CD14-positive monocyte (primary cell): ENCODE measurements at regions not wholly inside any gene's neighbourhood (a gene's known extent, or its start where the extent isn't known, plus 50 kb on each side); places are given as distances from the start of the nearest gene placed in this dataset.
"Not testable (repeated sequence)": the region's sequence is repeated elsewhere in the genome, so short reads cannot be mapped to it uniquely, and the experiment has no call there.

Experiments used
- DNase-seq, 3 donors: peaks; one replicate each; pipeline ENCODE4 v3.0.0-alpha.2; 2011 to 2022
- H2AFZ ChIP-seq: 2 replicates; pipeline ENCODE4 v1.6.0; 2012; ENCODE audit warnings: mild to moderate bottlenecking, low read depth, low read length, inconsistent platforms; ENCODE audit not compliant: insufficient read depth, poor library complexity, severe bottlenecking
- H3K27ac ChIP-seq, 2 donors: 1 replicate in 1 of 2; 2 replicates in 1 of 2; pipeline ENCODE4 v1.5.1; 2012 to 2013; ENCODE audit warnings: low read length in 2 of 2, control low read depth in 1 of 2, inconsistent platforms in 1 of 2, low read depth in 1 of 2, mild to moderate bottlenecking in 1 of 2
- H3K27me3 ChIP-seq, 2 donors: one replicate each; pipeline versions ENCODE4 v1.6.0 to v1.6.1; 2011 to 2013; ENCODE audit warnings: low read length in 2 of 2; ENCODE audit not compliant: control insufficient read depth in 2 of 2, insufficient read depth in 2 of 2
- H3K36me3 ChIP-seq, 2 donors: replicated peaks in 1 of 2; 1 replicate in 1 of 2; 2 replicates in 1 of 2; pipeline versions ENCODE4 v1.5.1 to v1.6.1; 2012 to 2013; ENCODE audit warnings: low read length in 2 of 2, control low read depth in 1 of 2, inconsistent platforms in 1 of 2, mild to moderate bottlenecking in 1 of 2; ENCODE audit not compliant: insufficient read depth in 2 of 2, control insufficient read depth in 1 of 2
- H3K4me1 ChIP-seq, 2 donors: 1 replicate in 1 of 2; 2 replicates in 1 of 2; pipeline versions ENCODE4 v1.5.1 to v1.6.1; 2012 to 2013; ENCODE audit warnings: low read length in 2 of 2, control low read depth in 1 of 2, inconsistent platforms in 1 of 2, mild to moderate bottlenecking in 1 of 2, moderate library complexity in 1 of 2; ENCODE audit not compliant: insufficient read depth in 2 of 2, control insufficient read depth in 1 of 2
- H3K4me2 ChIP-seq: replicated peaks from 2 replicates; pipeline ENCODE3; 2012; ENCODE audit warnings: low read length, moderate library complexity, mild to moderate bottlenecking; ENCODE audit not compliant: poor library complexity, severe bottlenecking; ENCODE audit errors: extremely low read depth
- H3K4me3 ChIP-seq, 3 experiments: fragments of 200-600 bp in 1 of 3; sonication (generic) in 1 of 3; replicated peaks in 1 of 3; 1 replicate in 2 of 3; 2 replicates in 1 of 3; pipeline ENCODE4 v1.5.1; 2011 to 2013; ENCODE audit warnings: low read length in 3 of 3, mild to moderate bottlenecking in 3 of 3, control low read depth in 2 of 3, low read depth in 2 of 3, inconsistent platforms in 1 of 3, moderate library complexity in 1 of 3
- H3K79me2 ChIP-seq: 2 replicates; pipeline ENCODE4 v1.6.0; 2012; ENCODE audit warnings: mild to moderate bottlenecking, control low read depth, inconsistent platforms, low read length, moderate library complexity; ENCODE audit not compliant: insufficient read depth
- H3K9ac ChIP-seq: 2 replicates; pipeline ENCODE4 v1.6.0; 2017; ENCODE audit warnings: low read length, mild to moderate bottlenecking; ENCODE audit not compliant: insufficient read depth, poor library complexity, severe bottlenecking
- H3K9me3 ChIP-seq, 2 donors: replicated peaks in 1 of 2; 1 replicate in 1 of 2; 2 replicates in 1 of 2; pipeline versions ENCODE4 v1.5.1 to v1.6.1; 2012 to 2013; ENCODE audit warnings: low read length in 2 of 2, control low read depth in 1 of 2; ENCODE audit not compliant: control insufficient read depth in 1 of 2, insufficient read depth in 1 of 2
- H4K20me1 ChIP-seq: 2 replicates; pipeline ENCODE4 v1.6.0; 2012; ENCODE audit warnings: mild to moderate bottlenecking, low read length, control low read depth, moderate library complexity; ENCODE audit not compliant: insufficient read depth
- H3K27ac Mint-ChIP-seq, 7 donors: one replicate each; pipeline ENCODE4 v1.8.0; 2020; ENCODE audit warnings: mild to moderate bottlenecking in 7 of 7, mixed read lengths in 7 of 7, moderate library complexity in 6 of 7, inconsistent platforms in 2 of 7
- H3K27me3 Mint-ChIP-seq, 3 donors: one replicate each; pipeline ENCODE4 v1.8.0; 2021 to 2022; ENCODE audit warnings: low read depth in 3 of 3, mild to moderate bottlenecking in 3 of 3, mixed read lengths in 3 of 3, moderate library complexity in 3 of 3, inconsistent platforms in 1 of 3
- H3K36me3 Mint-ChIP-seq, 2 donors: one replicate each; pipeline ENCODE4 v1.8.0; 2020; ENCODE audit warnings: mixed read lengths in 2 of 2, inconsistent platforms in 1 of 2, mild to moderate bottlenecking in 1 of 2
- H3K4me1 Mint-ChIP-seq: one replicate; pipeline ENCODE4 v1.8.0; 2020; ENCODE audit warnings: mild to moderate bottlenecking, mixed read lengths
- H3K4me3 Mint-ChIP-seq, 2 donors: one replicate each; pipeline ENCODE4 v1.8.0; 2020; ENCODE audit warnings: mild to moderate bottlenecking in 2 of 2, mixed read lengths in 2 of 2, moderate library complexity in 1 of 2
- H3K9me3 Mint-ChIP-seq, 7 donors: one replicate each; pipeline ENCODE4 v1.8.0; 2020 to 2022; ENCODE audit warnings: mixed read lengths in 7 of 7, mild to moderate bottlenecking in 6 of 7, moderate library complexity in 6 of 7, inconsistent platforms in 2 of 7
- WGBS: methylation state at CpG from one replicate; pipeline ENCODE4 v1.1.5; 2013; ENCODE audit warnings: missing lambda C conversion rate; ENCODE audit not compliant: insufficient coverage; 5-methylcytosine and 5-hydroxymethylcytosine counted together
- intact Hi-C, 2 donors: fragments of 100-400 bp; cut with micrococcal nuclease; formaldehyde crosslinking; loops; one replicate each; pipeline versions ENCODE4 v1.15.0 to v1.15.1; 2023
- TF ChIP-seq, protein P1 (sequence below): fragments of 200-600 bp; IDR thresholded peaks from one replicate; pipeline ENCODE4 v1.8.0; 2022; ENCODE audit warnings: antibody characterized with exemption, mild to moderate bottlenecking

DNA sequence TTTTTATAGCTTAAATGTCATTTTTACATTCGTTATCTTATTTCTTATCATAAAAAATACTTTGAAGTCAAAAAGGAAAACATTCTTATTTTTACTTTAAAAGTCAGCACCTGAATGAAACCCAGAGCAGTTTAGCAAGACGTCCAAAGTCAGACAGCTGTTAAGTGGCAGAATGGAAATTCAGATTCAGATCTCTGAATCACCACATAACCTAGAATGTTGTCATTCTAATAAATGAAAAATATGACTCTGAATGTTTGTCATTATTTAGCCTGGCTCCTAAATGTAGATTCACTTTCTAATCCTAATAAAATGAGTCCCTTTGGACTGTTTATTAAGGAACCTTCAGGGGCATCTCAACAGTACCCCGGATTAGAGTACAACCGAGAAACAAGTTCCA, 75.2 kb upstream of the RGS7 start:
- H3K9me3 Mint-ChIP-seq: peaks cover 4 to 17% (median 9%) of the 10 kb centered on the region in 7 donors
- Histone ChIP-seq H3K9ac (no peak overlapping the region), H3K27me3 (no peaks in the 10 kb centered on the region), H3K4me2 (no peak overlapping the region), H3K4me1 (no peaks in the 10 kb centered on the region), H3K27ac (no peak overlapping the region), H3K9me3 (peaks cover 0 to 7% of the 10 kb centered on the region in 2 donors), H3K4me3 (no peak overlapping the region), H4K20me1 (no peaks in the 10 kb centered on the region), H3K79me2 (no peaks in the 10 kb centered on the region), H3K36me3 (no peaks in the 10 kb centered on the region), H2AFZ (no peak overlapping the region)
- no peaks in the 10 kb centered on the region for H3K4me1 Mint-ChIP-seq
- intact Hi-C loops: no loop called here
- peaks cover 2 to 8% (median 5%) of the 10 kb centered on the region in 3 donors for H3K27me3 Mint-ChIP-seq
- H3K27ac Mint-ChIP-seq: no peak overlapping the region
- no peaks in the 10 kb centered on the region for H3K36me3 Mint-ChIP-seq
- WGBS: no CpG with 5 or more reads among the region's 4 CpGs
- no peak overlapping the region for H3K4me3 Mint-ChIP-seq
- no peak for DNase-seq
- TF ChIP-seq, protein P1, sequence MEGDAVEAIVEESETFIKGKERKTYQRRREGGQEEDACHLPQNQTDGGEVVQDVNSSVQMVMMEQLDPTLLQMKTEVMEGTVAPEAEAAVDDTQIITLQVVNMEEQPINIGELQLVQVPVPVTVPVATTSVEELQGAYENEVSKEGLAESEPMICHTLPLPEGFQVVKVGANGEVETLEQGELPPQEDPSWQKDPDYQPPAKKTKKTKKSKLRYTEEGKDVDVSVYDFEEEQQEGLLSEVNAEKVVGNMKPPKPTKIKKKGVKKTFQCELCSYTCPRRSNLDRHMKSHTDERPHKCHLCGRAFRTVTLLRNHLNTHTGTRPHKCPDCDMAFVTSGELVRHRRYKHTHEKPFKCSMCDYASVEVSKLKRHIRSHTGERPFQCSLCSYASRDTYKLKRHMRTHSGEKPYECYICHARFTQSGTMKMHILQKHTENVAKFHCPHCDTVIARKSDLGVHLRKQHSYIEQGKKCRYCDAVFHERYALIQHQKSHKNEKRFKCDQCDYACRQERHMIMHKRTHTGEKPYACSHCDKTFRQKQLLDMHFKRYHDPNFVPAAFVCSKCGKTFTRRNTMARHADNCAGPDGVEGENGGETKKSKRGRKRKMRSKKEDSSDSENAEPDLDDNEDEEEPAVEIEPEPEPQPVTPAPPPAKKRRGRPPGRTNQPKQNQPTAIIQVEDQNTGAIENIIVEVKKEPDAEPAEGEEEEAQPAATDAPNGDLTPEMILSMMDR: no peak

DNA sequence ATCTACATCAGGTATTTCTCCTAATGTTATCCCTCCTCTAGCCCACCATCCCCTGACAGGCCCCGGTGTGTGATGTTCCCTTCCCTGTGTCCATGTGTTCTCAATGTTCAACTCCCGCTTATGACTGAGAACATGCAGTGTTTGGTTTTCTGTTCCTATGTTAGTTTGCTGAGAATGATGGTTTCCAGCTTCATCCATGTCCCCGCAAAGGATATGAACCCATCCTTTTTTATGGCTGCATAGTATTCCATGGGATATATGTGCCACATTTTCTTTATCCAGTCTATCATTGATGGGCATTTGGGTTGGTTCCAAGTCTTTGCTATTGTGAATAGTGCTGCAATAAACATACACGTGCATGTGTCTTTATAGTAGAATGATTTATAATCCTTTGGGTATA, 68.1 kb upstream of the RGS7 start:
- DNase-seq, H3K79me2 ChIP-seq, H3K36me3 Mint-ChIP-seq, H2AFZ ChIP-seq, H4K20me1 ChIP-seq, H3K9me3 ChIP-seq, H3K9me3 Mint-ChIP-seq, H3K4me2 ChIP-seq, H3K4me1 Mint-ChIP-seq, H3K36me3 ChIP-seq, H3K4me3 ChIP-seq, H3K9ac ChIP-seq, intact Hi-C loops, H3K4me1 ChIP-seq, H3K27ac Mint-ChIP-seq, H3K27ac ChIP-seq: not testable (repeated sequence)
- peaks cover 36 to 54% (median 37%) of the 10 kb centered on the region in 3 donors for H3K27me3 Mint-ChIP-seq
- no CpG with 5 or more reads among the region's 4 CpGs for whole genome bisulfite sequencing
- peak overlapping the region in 1 of 2 donors; percentile 64 for H3K4me3 Mint-ChIP-seq
- peaks cover 22 to 41% of the 10 kb centered on the region in 2 donors for H3K27me3 ChIP-seq
